Stimulated activated CD4-positive, alpha-beta T cell treated with anti-CD3 and anti-CD28 coated beads, Interleukin-12 subunit alpha, Interleukin-12 subunit beta, amount 100 ng/mL, for 48 hours (primary cell): ENCODE measurements at regions not wholly inside any gene's neighbourhood (a gene's known extent, or its start where the extent isn't known, plus 50 kb on each side); places are given as distances from the start of the nearest gene placed in this dataset.
A peak's percentile ranks its signal among the peaks of the same experiment; 100 is the strongest.
"Not testable (repeated sequence)": the region's sequence is repeated elsewhere in the genome, so short reads cannot be mapped to it uniquely, and the experiment has no call there.

Experiments
- DNase-seq, 3 donors: peaks; one replicate each; pipeline ENCODE4 v3.0.0-alpha.2; 2020; ENCODE audit warnings: low read depth in 2 of 3, low spot score in 1 of 3

DNA sequence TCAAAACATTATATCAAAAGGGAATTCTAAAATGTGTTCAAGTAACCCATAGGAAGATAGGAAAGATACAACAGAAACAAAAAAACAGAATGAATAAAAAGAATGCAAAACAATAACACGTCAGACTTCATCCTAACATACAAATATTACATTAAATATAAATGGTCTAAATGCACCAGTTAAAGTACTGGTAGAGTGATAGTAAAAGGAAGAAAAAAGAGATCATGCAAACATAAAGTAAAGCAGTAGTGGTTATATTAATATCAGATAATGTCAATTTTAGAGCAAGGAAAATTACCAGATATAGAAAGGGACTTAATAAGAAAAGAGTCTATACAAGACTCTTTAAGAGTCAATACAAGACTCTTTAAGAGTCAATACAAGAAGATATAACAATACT lies 755.7 kb downstream of the MCTP2 start:
- no peak for DNase-seq

DNA sequence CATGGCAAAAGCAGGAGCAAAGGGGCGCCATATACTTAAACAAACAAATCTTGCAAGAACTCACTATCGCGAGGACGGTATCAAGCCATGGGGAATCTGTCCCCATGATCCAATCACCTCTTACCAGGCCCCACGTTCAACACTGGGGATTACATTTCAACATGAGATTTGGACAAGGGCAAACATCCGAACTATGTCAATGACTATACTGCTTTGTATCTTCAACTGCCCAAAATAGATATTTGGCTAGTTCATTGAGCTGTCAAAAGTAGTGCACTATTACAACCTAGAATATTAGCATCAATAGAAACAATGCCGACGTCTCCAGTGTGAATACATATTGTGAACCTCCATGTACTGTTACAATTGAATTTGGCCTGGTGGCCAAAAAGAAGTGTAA lies 760.4 kb downstream of the MCTP2 start:
- no peak for DNase-seq

GRCh38 chr15:95009635-95010034 lies 778.3 kb downstream of the MCTP2 start:
- DNase-seq: no peak

DNA sequence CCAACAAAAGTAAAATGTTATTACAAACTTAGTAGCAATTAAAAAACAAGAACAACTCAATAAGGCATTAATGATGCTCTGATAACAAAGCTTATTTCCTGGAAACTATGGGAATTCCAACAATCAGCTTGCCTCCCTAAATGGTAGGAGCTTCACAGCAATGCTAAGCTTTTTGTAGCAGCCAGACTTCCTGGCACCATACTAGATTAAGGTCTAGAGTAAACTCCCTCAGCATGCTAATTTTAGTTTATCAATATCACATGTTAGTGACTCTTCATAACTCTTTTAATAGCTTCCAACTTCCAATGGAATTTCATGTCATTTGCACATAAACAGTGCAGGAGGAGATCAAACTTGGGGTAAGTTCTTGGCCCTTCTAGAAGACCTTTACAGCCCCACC lies 782.0 kb downstream of the MCTP2 start:
- no peak for DNase-seq

GRCh38 chr15:95016511-95017229 lies 785.3 kb downstream of the MCTP2 start:
- no peak for DNase-seq

DNA sequence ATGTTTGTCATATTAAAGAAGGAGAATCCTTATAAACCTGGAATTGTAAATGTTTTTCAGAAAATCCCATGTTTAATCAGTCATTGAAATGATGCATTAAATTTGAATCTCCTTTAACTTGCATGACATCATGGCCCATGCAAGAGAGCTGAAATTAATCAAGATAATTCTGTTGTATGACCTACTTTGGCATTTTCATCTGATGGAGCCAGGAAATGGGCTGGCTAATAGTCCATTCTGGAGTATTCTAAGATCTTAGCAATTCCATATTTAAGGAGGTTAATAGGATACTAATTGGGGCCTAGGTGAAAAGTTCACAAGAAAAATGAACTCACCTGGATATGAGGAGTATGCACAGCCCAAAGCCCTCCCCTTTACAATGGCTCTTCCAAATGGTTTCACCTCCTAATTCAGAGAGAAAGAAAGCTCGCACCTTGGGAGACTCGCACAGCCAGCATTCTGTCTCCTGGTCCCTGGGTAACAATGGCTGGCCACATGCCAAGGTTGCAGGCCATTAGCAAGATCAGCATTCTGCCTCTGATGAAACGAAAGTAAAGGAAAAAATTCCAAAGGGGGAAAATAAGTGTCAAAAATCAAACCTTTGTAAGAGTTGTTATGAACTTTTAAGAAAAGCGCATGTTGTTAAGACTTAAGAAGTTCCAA lies 786.4 kb downstream of the MCTP2 start:
- DNase-seq: no peak

- no peak for DNase-seq
Measured at GRCh38 chr15:95018888-95019545, 787.7 kb downstream of the MCTP2 start.

GRCh38 chr15:95019907-95020306 lies 788.5 kb downstream of the MCTP2 start:
- DNase-seq: no peak

- DNase-seq: no peak
Measured at GRCh38 chr15:95021816-95022215, 790.5 kb downstream of the MCTP2 start.

DNA sequence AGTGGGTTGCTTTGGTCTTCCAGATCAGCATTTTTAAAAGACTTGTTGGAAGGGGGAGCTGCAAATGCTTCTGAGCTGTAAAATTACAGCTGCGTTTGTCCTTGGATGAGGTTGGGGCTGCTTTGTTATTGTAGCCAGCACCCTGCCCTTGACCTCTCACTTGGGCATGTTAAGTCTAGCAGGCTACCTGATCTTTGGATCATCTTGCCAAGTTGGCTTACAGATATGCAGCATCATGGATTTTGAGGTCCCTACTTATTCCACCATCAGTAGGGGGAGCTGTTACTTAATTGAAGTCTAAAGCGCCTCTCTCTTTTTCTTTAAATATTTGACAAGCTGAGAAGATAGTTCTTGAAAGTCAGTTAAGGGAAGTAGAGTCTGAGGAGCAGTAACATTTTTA lies 793.0 kb downstream of the MCTP2 start:
- DNase-seq: no peak

DNA sequence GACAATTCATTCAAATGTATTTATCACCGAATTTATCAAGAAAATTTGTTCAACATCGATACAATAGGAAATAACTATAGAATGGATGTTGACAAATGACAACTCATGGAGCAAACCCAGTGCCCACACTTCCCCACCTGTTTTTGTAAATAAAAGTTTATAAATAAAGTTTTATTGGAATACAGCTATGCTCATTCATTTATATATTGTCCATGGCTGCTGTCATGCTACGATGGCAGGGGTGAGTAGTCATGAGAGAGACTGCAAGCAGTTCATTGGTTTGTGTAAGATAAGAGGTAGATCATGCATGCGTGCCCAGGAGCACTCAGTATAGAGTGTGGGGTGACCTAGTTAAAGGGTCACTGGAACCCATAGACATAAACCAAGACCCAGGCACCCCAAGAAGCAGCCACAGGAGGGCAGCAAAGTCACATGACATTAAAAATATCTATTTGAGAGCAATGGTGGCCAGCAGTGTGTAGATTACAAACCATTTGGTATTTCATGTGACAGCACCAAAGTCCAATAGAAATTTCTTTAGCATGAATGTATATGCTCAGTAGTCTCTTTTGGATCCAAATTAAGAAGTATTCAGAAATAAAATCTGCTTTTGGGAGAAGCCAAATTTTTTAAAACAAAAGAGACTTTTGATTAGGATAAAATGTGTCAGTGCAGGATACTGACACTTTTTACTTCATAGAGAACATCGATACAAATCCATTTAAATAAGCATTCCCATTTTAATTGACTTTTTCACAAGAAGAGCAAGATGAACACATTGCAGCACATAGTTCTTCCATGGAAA lies 794.8 kb downstream of the MCTP2 start:
- DNase-seq: peak in 2 of 3 donors; percentile 5 to 12

DNA sequence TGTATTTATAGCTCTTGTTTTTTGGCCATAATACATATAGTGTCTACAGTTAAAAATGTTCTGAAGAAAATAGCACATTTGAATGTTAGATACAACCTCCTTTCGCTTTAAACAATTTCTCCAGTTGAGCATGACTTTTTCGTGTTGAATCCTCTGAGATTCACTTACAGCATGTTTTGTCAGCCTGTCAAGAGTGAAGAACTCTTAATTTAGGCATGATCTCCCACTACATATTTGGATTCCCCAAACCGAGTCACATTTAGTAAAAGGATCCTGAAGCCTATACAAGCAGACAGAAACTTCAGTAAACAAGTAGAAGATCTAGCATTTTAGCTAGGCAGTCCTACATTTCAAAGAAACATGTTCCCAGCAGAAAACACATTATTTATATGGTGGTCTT lies 796.6 kb downstream of the MCTP2 start:
- DNase-seq: no peak

DNA sequence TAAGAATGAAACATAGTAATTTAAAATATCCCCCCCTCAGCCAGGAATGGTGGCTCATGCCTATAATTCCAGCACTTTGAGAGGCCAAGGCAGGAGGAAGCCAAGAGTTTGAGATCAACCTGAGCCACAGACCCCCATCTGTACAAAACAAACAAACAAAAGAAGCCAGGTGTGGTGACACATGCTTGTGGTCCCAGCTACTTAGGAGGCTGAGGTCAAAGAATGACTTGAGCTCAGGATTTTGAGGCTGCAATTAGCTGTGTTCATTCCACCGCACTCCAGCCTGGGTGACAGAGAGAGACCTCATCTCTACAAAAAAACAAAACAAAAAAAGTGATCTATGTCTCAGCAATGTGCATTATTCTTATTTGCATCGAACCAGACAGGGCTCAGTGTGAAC lies 800.8 kb downstream of the MCTP2 start:
- DNase-seq: no peak

DNA sequence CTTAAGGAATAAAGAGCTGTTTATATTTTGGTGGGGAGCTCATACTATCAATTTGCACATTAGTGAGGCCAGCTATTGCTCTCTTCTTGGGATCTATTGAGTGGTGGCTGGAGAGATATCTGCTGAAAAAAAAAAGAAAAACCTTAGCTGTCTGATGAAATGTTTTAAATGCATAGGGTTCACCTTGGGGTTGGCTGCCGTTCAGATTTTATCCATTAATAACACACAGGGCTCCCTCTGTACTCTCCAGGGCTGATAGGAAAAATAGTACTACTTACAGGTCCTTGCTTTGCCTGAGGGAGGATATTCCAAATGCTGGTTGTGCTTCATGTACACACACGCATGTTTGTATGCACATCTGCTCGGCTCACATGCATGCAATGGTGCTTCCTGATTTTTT lies 803.7 kb downstream of the MCTP2 start:
- DNase-seq: no peak

DNA sequence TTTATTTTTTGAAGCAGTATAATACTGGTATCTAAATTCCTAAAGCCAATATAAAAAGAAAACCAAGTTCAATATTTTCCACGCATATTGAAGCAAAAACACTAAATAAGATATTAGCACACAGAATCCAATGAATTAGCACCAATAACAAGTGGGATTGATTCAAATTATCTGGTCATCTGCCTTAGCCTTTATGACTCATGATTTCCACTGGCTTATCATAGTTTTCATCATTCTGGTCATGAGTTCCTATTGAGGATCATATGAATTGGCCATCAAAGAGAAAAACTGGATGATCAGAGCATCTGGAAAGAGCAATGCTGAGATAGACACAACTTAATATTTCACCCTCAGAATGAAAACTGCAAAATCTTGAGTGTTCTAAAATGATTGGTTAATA lies 809.9 kb downstream of the MCTP2 start:
- DNase-seq: no peak

DNA sequence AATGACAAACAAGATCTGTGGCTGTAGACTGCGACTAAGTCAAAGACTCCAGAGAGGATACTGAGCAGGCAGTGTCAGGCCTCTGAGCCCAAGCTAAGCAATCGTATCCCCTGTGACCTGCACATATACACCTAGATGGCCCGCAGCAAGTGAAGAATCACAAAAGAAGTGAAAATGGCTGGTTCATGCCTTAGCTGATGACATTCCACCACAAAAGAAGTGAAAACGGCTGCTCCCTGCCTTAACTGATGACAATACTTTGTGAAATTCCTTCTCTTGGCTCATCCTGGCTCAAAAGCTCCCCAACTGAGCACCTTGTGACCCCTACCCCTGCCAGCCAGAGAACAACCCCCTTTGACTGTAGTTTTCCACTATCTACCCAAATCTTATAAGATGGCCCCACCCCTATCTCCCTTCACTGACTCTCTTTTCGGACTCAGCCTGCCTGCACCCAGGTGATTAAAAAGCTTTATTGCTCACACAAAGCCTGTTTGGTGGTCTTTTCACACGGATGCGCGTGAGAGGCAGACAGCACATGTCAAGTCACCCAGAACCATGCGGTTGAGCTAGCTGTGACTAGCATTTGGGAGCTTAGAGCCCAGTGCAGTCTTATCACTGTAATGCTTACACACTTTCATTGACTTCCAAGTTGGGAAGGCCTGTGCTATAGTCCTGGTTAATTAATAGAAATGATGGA lies 812.0 kb downstream of the MCTP2 start:
- DNase-seq: not testable (repeated sequence)

GRCh38 chr15:95043933-95044313 lies 812.6 kb downstream of the MCTP2 start:
- no peak for DNase-seq

GRCh38 chr15:95044745-95045417 lies 813.5 kb downstream of the MCTP2 start:
- DNase-seq: no peak

DNA sequence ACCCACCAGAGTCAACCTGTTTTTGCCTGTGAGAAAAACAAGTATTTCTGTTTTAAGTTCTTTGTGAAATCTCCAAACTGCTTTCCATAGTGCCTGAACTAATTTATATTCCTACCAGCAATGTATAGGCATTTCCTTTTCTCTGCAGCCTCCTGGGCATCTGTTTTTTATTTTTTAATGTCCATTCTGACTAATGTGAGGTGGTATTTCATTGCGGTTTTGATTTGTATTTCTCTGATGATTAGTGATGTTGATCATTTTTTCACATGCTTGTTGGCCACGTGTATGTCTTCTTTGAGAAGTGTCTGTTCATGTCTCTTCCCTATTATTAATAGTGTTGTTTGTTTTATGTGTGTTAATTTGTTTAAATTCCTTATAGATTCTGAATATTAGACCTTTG lies 820.5 kb downstream of the MCTP2 start:
- DNase-seq: no peak

GRCh38 chr15:95059346-95059905 lies 828.1 kb downstream of the MCTP2 start:
- DNase-seq: no peak
